ENCODE measurements at regions not wholly inside any gene's neighbourhood (a gene's known extent, or its start where the extent isn't known, plus 50 kb on each side); places are given as distances from the start of the nearest gene placed in this dataset.

- ATAC-seq (no peak), DNase-seq (ENCODE audit: low spot score) (no peak)
- no peaks in the 10 kb centered on the region for H3K27me3 Mint-ChIP-seq (ENCODE audit: low read depth)
- H3K27ac Mint-ChIP-seq: no peak overlapping the region
- no peaks in the 10 kb centered on the region for H3K36me3 Mint-ChIP-seq
- H3K4me1 Mint-ChIP-seq: 0 out of 2 replicates have a peak, but pooled peaks cover 4% of the 10 kb centered on the region
- CTCF ChIA-PET: interaction anchor here (0.5 to 3.3 kb wide), 29 partner anchors 11 to 335 kb away, joined by 3 to 29 read pairs (median 4); no protein-coding TSS in a partner anchor
- TF ChIP-seq ESRRA (CRISPR knock-in tag; IDR thresholded peaks at IDR 0.05; ENCODE audit: borderline replicate concordance) (no peak), FOXP1 (CRISPR knock-in tag; IDR thresholded peaks at IDR 0.05; ENCODE audit: borderline replicate concordance) (no peak), SMAD4 (CRISPR knock-in tag; IDR thresholded peaks at IDR 0.05) (no peak), TEAD4 (CRISPR knock-in tag; IDR thresholded peaks at IDR 0.05) (no peak), TEAD1 (CRISPR knock-in tag; IDR thresholded peaks at IDR 0.05) (no peak), ZNF671 (CRISPR knock-in tag; IDR thresholded peaks at IDR 0.05) (no peak), ZNF219 (CRISPR knock-in tag; IDR thresholded peaks at IDR 0.05; ENCODE audit: borderline replicate concordance) (no peak), NFATC4 (CRISPR knock-in tag; IDR thresholded peaks at IDR 0.05) (no peak), CREB1 (CRISPR knock-in tag; IDR thresholded peaks at IDR 0.05) (no peak), NR2C2 (CRISPR knock-in tag; IDR thresholded peaks at IDR 0.05) (no peak), JUN (CRISPR knock-in tag; IDR thresholded peaks at IDR 0.05) (no peak), ETV6 (CRISPR knock-in tag; IDR thresholded peaks at IDR 0.05) (no peak), PRRX2 (CRISPR knock-in tag; IDR thresholded peaks at IDR 0.05) (no peak), ATF6 (CRISPR knock-in tag; IDR thresholded peaks at IDR 0.05) (no peak), ZBTB21 (CRISPR knock-in tag; IDR thresholded peaks at IDR 0.05; ENCODE audit: borderline replicate concordance) (no peak), ZNF512 (CRISPR knock-in tag; IDR thresholded peaks at IDR 0.05; ENCODE audit: borderline replicate concordance) (no peak)
- TF ChIP-seq, protein P1, sequence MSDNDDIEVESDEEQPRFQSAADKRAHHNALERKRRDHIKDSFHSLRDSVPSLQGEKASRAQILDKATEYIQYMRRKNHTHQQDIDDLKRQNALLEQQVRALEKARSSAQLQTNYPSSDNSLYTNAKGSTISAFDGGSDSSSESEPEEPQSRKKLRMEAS (CRISPR knock-in tag; IDR thresholded peaks at IDR 0.05): no peak
- TF ChIP-seq, protein P2, sequence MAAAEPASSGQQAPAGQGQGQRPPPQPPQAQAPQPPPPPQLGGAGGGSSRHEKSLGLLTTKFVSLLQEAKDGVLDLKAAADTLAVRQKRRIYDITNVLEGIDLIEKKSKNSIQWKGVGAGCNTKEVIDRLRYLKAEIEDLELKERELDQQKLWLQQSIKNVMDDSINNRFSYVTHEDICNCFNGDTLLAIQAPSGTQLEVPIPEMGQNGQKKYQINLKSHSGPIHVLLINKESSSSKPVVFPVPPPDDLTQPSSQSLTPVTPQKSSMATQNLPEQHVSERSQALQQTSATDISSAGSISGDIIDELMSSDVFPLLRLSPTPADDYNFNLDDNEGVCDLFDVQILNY (CRISPR knock-in tag; IDR thresholded peaks at IDR 0.05): no peak
- TF ChIP-seq, protein P3, sequence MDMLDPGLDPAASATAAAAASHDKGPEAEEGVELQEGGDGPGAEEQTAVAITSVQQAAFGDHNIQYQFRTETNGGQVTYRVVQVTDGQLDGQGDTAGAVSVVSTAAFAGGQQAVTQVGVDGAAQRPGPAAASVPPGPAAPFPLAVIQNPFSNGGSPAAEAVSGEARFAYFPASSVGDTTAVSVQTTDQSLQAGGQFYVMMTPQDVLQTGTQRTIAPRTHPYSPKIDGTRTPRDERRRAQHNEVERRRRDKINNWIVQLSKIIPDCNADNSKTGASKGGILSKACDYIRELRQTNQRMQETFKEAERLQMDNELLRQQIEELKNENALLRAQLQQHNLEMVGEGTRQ (CRISPR knock-in tag; IDR thresholded peaks at IDR 0.05): no peak
- TF ChIP-seq, protein P4, sequence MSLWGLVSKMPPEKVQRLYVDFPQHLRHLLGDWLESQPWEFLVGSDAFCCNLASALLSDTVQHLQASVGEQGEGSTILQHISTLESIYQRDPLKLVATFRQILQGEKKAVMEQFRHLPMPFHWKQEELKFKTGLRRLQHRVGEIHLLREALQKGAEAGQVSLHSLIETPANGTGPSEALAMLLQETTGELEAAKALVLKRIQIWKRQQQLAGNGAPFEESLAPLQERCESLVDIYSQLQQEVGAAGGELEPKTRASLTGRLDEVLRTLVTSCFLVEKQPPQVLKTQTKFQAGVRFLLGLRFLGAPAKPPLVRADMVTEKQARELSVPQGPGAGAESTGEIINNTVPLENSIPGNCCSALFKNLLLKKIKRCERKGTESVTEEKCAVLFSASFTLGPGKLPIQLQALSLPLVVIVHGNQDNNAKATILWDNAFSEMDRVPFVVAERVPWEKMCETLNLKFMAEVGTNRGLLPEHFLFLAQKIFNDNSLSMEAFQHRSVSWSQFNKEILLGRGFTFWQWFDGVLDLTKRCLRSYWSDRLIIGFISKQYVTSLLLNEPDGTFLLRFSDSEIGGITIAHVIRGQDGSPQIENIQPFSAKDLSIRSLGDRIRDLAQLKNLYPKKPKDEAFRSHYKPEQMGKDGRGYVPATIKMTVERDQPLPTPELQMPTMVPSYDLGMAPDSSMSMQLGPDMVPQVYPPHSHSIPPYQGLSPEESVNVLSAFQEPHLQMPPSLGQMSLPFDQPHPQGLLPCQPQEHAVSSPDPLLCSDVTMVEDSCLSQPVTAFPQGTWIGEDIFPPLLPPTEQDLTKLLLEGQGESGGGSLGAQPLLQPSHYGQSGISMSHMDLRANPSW (CRISPR knock-in tag; conservative IDR thresholded peaks at IDR 0.05; ENCODE audit: low read depth): no peak
- peaks cover 13% of the 10 kb centered on the region for H3K9me3 Mint-ChIP-seq
- H3K4me3 Mint-ChIP-seq: no peak overlapping the region
- POLR2A ChIA-PET: interaction anchor here (1.1 kb wide), 1 partner anchor 12 kb away, joined by 3 read pairs; no protein-coding TSS in a partner anchor
These were observed 106.9 kb upstream of the C14orf180 start for GRCh38 chr14:104472536-104473243.

Measured in WTC11 (cell line).